Peyer's patch (tissue), 4 donors: ENCODE measurements at regions not wholly inside any gene's neighbourhood (a gene's known extent, or its start where the extent isn't known, plus 50 kb on each side); places are given as distances from the start of the nearest gene placed in this dataset.

Experiments used
- CTCF ChIP-seq, 6 experiments: fragments of 450-650 bp in 4 of 6; fragments of 200-600 bp in 2 of 6; sonication (generic) in 1 of 6; IDR thresholded peaks; one replicate each; pipeline ENCODE4 v1.5.1; 2017 to 2019; ENCODE audit warnings: antibody characterized with exemption in 6 of 6, mild to moderate bottlenecking in 3 of 6, moderate library complexity in 1 of 6
- POLR2A ChIP-seq, 2 donors: fragments of 450-650 bp; IDR thresholded peaks; one replicate each; pipeline ENCODE4 v1.5.1; 2017; ENCODE audit warnings: antibody characterized with exemption in 2 of 2, mild to moderate bottlenecking in 2 of 2, moderate library complexity in 2 of 2

GRCh38 chr18:34567857-34568256 is 142.2 kb upstream of the DTNA start:
- TF ChIP-seq CTCF (IDR thresholded peaks at IDR 0.05), result no peak
- no peak for TF ChIP-seq POLR2A (IDR thresholded peaks at IDR 0.05)
